GM12878 (cell line): ENCODE measurements at regions not wholly inside any gene's neighbourhood (a gene's known extent, or its start where the extent isn't known, plus 50 kb on each side); places are given as distances from the start of the nearest gene placed in this dataset.

Experiments used
- ATAC-seq: fragments of 200-7000 bp; cut with Tn5 transposase; 3 replicates; pipeline ENCODE4 v1.9.1; 2020; ENCODE audit warnings: mild to moderate bottlenecking, moderate library complexity
- BruUV-seq: library from RNA; stranded (reverse); fragments of 400-500 nt; replicated peaks from 2 replicates; lab custom pipeline; 2021; lab: Mats Ljungman, UMichigan
- CTCF ChIA-PET: fragments of 300-600 bp; sonication (Branson Sonifier 250); formaldehyde crosslinking; extraction: SDS; loops from one replicate; lab custom pipeline; 2021; ENCODE audit warnings: inconsistent platforms; lab: Yijun Ruan, JAX
- POLR2A ChIA-PET: fragments of 350-600 bp; formaldehyde crosslinking; extraction: SDS; loops from one replicate; lab custom pipeline; 2021; ENCODE audit warnings: inconsistent platforms; lab: Charles Lee
- RAD21 ChIA-PET: fragments of 300-600 bp; sonication (Branson Sonifier 250); formaldehyde crosslinking; loops from one replicate; lab custom pipeline; 2023; ENCODE audit warnings: antibody characterized with exemption; ENCODE audit not compliant: unreplicated experiment; lab: Charles Lee
- SMC1A ChIA-PET: fragments of 300-600 bp; sonication (Branson Sonifier 250); formaldehyde crosslinking; loops from one replicate; lab custom pipeline; 2023; ENCODE audit not compliant: unreplicated experiment, uncharacterized antibody; lab: Charles Lee
- DNase-seq: peaks from one replicate; pipeline ENCODE4 v3.0.0-alpha.2; 2011; ENCODE audit warnings: low read depth, low spot score
- FAIRE-seq: peaks from 3 replicates; lab custom pipeline; 2011; peaks lifted over from hg19 to GRCh38; lab: Jason Lieb, UNC
- H2AFZ ChIP-seq: 2 replicates; pipeline ENCODE4 v1.6.0; 2011; ENCODE audit warnings: low read depth, low read length, control low read depth; ENCODE audit not compliant: control insufficient read depth
- H3K27ac ChIP-seq: 2 replicates; pipeline ENCODE4 v1.5.1; 2011; ENCODE audit warnings: control low read depth; ENCODE audit not compliant: control insufficient read depth, insufficient read depth
- H3K27me3 ChIP-seq, 2 experiments: replicated peaks in 1 of 2; 2 replicates each; pipeline versions ENCODE4 v1.6.0 to v1.6.1; 2011; ENCODE audit warnings: low read length in 1 of 2; ENCODE audit not compliant: control insufficient read depth in 2 of 2, insufficient read depth in 2 of 2
- H3K36me3 ChIP-seq, 2 experiments: 2 replicates each; pipeline ENCODE4 v1.5.1; 2011; ENCODE audit warnings: low read length in 1 of 2; ENCODE audit not compliant: control insufficient read depth in 2 of 2, insufficient read depth in 2 of 2
- H3K4me1 ChIP-seq: 2 replicates; pipeline ENCODE4 v1.6.1; 2011; ENCODE audit warnings: mild to moderate bottlenecking, low read length, moderate library complexity, mixed read lengths; ENCODE audit not compliant: control insufficient read depth, insufficient read depth
- H3K4me2 ChIP-seq: 2 replicates; pipeline ENCODE4 v1.6.0; 2011; ENCODE audit warnings: control low read depth; ENCODE audit not compliant: control insufficient read depth, insufficient read depth
- H3K4me3 ChIP-seq: fragments of 200-600 bp; sonication (generic); 2 replicates; pipeline ENCODE4 v1.5.1; 2016
- H3K79me2 ChIP-seq: 2 replicates; pipeline ENCODE4 v1.6.0; 2011; ENCODE audit warnings: low read length; ENCODE audit not compliant: control insufficient read depth, insufficient read depth
- H3K9ac ChIP-seq: 2 replicates; pipeline ENCODE4 v1.8.0; 2011; ENCODE audit warnings: low read length, control low read depth, mixed read lengths; ENCODE audit not compliant: control insufficient read depth, insufficient read depth
- H3K9me3 ChIP-seq: replicated peaks from 3 replicates; pipeline ENCODE4 v1.5.1; 2011; ENCODE audit warnings: mild to moderate bottlenecking, low read length; ENCODE audit not compliant: control insufficient read depth, insufficient read depth
- H4K20me1 ChIP-seq: 2 replicates; pipeline ENCODE4 v1.6.0; 2011; ENCODE audit not compliant: control insufficient read depth, insufficient read depth
- GABPA ChIP-seq: IDR thresholded peaks from 2 replicates; pipeline ENCODE4 v1.6.1; 2014; ENCODE audit warnings: antibody characterized with exemption, low read depth, mild to moderate bottlenecking, inconsistent platforms
- MYC ChIP-seq: IDR thresholded peaks from 2 replicates; pipeline ENCODE4 v1.6.1; 2011; ENCODE audit warnings: mild to moderate bottlenecking, low read length, moderate library complexity, inconsistent platforms; ENCODE audit not compliant: insufficient read depth, insufficient replicate concordance, insufficient read length, severe bottlenecking
- NFXL1 ChIP-seq: fragments of 450-650 bp; IDR thresholded peaks from 2 replicates; pipeline ENCODE4 v1.6.1; 2017; ENCODE audit warnings: antibody characterized with exemption, mild to moderate bottlenecking, borderline replicate concordance
- NR2F1 ChIP-seq: fragments of 450-650 bp; conservative IDR thresholded peaks from 2 replicates; pipeline ENCODE4 v1.6.1; 2017; ENCODE audit warnings: mild to moderate bottlenecking
- ZZZ3 ChIP-seq: IDR thresholded peaks from 2 replicates; pipeline ENCODE4 v1.6.1; 2011; ENCODE audit warnings: low read depth; ENCODE audit not compliant: control insufficient read depth, insufficient read length
- WGBS: methylation state at CpG from one replicate; pipeline ENCODE4 v1.1.6; 2016; ENCODE audit warnings: low lambda C conversion rate; ENCODE audit not compliant: insufficient replicate concordance, insufficient coverage; ENCODE audit errors: missing lambda C conversion rate; 5-methylcytosine and 5-hydroxymethylcytosine counted together
- in situ Hi-C: fragments of 300-500 bp; cut with MboI; formaldehyde crosslinking; loops from 9 replicates; pipeline ENCODE4 v1.14.3; 2018; ENCODE audit warnings: mixed read lengths
- intact Hi-C: fragments of 100-400 bp; cut with micrococcal nuclease; formaldehyde crosslinking; loops from one replicate; pipeline ENCODE4 v1.14.2; 2022; ENCODE audit not compliant: unreplicated experiment

- TF ChIP-seq MYC, result no peak
- no peak for TF ChIP-seq ZZZ3
- no peak for TF ChIP-seq GABPA
- TF ChIP-seq, all 136 proteins: peak for 0
These were observed 104.0 kb upstream of the INSIG1 start (continued) for GRCh38 chr7:155193716-155194115.

DNA sequence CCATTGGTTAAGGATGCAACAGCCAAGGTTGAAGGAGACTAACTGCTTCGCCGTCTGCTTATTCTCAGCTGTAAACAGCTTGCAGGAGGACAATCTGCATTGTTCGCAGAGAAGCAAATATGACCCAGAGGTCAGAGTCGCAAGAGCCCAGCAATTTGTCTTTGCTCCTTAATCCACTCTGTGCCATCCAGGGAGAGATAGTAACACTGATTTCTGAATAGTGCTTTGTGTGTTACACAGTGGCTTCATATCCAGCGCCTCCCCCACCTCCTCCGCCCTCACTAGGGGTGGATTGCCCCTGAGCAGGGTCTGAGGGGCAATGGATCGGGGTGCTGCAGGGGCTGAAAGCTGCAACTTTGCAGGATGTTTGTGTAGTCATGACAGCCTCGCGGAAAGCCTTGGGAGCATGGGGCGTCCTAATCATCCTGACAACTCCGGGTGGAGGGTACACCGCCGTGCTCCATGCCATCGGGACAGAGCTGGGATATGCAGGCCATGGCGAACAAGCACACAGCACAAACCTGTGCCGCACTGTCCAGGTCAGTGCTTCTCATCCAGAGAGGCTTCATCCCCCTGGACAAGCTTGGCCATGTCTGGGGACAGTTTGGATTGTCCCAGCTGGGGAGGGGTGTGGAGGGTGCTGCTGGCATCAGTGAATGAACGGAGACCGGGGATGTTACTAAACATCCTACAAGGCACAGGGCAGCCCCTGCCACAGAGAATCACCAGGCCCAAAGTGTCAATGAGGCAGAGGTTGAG, 103.1 kb upstream of the INSIG1 start:
- in situ Hi-C loops (no loop called here), intact Hi-C loops (loop anchor here (5.0 kb wide), 1 partner anchor 103 kb away; the partner anchor contains the start of gene INSIG1)
- BruUV-seq, result no TSS peak
- H3K36me3 ChIP-seq, result no peaks in the 10 kb centered on the region
- H3K9me3 ChIP-seq, result peaks cover 8% of the 10 kb centered on the region; the same call in 2 of the 3 replicates
- ATAC-seq, result no peak
- no peaks in the 10 kb centered on the region for H4K20me1 ChIP-seq
- no peak for DNase-seq
- H3K27me3 ChIP-seq, result no peaks in the 10 kb centered on the region
- H3K27ac ChIP-seq, result no peak overlapping the region
- no peak overlapping the region for H2AFZ ChIP-seq
- POLR2A ChIA-PET, result no interaction called here
- H3K4me1 ChIP-seq, result peaks cover 17% of the 10 kb centered on the region
- H3K4me2 ChIP-seq, result no peak overlapping the region
- no peak overlapping the region for H3K4me3 ChIP-seq
- no peak for FAIRE-seq
- H3K9ac ChIP-seq, result no peak overlapping the region
- WGBS, result 77% methylated on average over 18 of the region's 18 CpGs
- no peaks in the 10 kb centered on the region for H3K79me2 ChIP-seq
- RAD21 ChIA-PET, result no interaction called here
- TF ChIP-seq NR2F1 (no peak), NFXL1 (no peak)
- CTCF ChIA-PET, result interaction anchor here (1.4 kb wide), 1 partner anchor 267 kb away, joined by 3 read pairs; no protein-coding TSS in a partner anchor
- SMC1A ChIA-PET, result interaction anchor here (1.4 kb wide), 1 partner anchor 11 kb away, joined by 3 read pairs; no protein-coding TSS in a partner anchor
